Karpas-422 (cell line): ENCODE measurements at regions not wholly inside any gene's neighbourhood (a gene's known extent, or its start where the extent isn't known, plus 50 kb on each side); places are given as distances from the start of the nearest gene placed in this dataset.
"Not testable (repeated sequence)": the region's sequence is repeated elsewhere in the genome, so short reads cannot be mapped to it uniquely, and the experiment has no call there.

Source experiments
- DNase-seq: peaks from one replicate; pipeline ENCODE4 v3.0.0-alpha.2; 2015
- H2AFZ ChIP-seq: fragments of 200-600 bp; sonication (generic); 2 replicates; pipeline ENCODE4 v1.6.1; 2014; ENCODE audit warnings: antibody characterized with exemption, low read length, mixed read lengths
- H3K27ac ChIP-seq: fragments of 200-600 bp; sonication (generic); 2 replicates; pipeline ENCODE4 v1.5.1; 2014; ENCODE audit warnings: mild to moderate bottlenecking, low read length, moderate library complexity
- H3K27me3 ChIP-seq: fragments of 200-600 bp; sonication (generic); 2 replicates; pipeline ENCODE4 v1.6.1; 2014; ENCODE audit warnings: low read length, mixed read lengths
- H3K36me3 ChIP-seq: fragments of 200-600 bp; sonication (generic); 2 replicates; pipeline ENCODE4 v1.6.1; 2014; ENCODE audit warnings: low read length, mixed read lengths; ENCODE audit not compliant: insufficient read depth
- H3K4me1 ChIP-seq: fragments of 200-600 bp; sonication (generic); 2 replicates; pipeline ENCODE4 v1.6.1; 2014; ENCODE audit warnings: mild to moderate bottlenecking, low read length, mixed read lengths
- H3K4me2 ChIP-seq: fragments of 200-600 bp; sonication (generic); 2 replicates; pipeline ENCODE4 v1.6.1; 2014; ENCODE audit warnings: low read length, low read depth, mild to moderate bottlenecking; ENCODE audit not compliant: poor library complexity, severe bottlenecking
- H3K4me3 ChIP-seq: fragments of 200-600 bp; sonication (generic); 2 replicates; pipeline ENCODE4 v1.5.1; 2014; ENCODE audit warnings: mild to moderate bottlenecking, antibody characterized with exemption, low read length, mixed read lengths
- H3K79me2 ChIP-seq: fragments of 200-600 bp; sonication (generic); 2 replicates; pipeline ENCODE4 v1.6.1; 2014; ENCODE audit warnings: mild to moderate bottlenecking, low read length, mixed read lengths
- H3K9ac ChIP-seq: fragments of 200-600 bp; sonication (generic); 2 replicates; pipeline ENCODE4 v1.6.0; 2014; ENCODE audit warnings: low read length
- H3K9me2 ChIP-seq: fragments of 200-600 bp; sonication (generic), shearing (Covaris generic); replicated peaks from 2 replicates; pipeline ENCODE4 v1.6.0; 2014; ENCODE audit warnings: mild to moderate bottlenecking, low read length, moderate library complexity; ENCODE audit not compliant: insufficient read depth
- H3K9me3 ChIP-seq: fragments of 300-700, 200-600 bp; sonication (generic); 2 replicates; pipeline ENCODE4 v1.6.1; 2014; ENCODE audit warnings: low read length, mixed read lengths
- H4K20me1 ChIP-seq: fragments of 200-600 bp; sonication (generic); 2 replicates; pipeline ENCODE4 v1.6.1; 2014; ENCODE audit warnings: mild to moderate bottlenecking, antibody characterized with exemption, low read length, low read depth; ENCODE audit not compliant: insufficient read depth

- no peaks in the 10 kb centered on the region for H3K79me2 ChIP-seq
- H3K4me2 ChIP-seq, result no peak overlapping the region
- no peaks in the 10 kb centered on the region for H3K4me1 ChIP-seq
- no peaks in the 10 kb centered on the region for H3K27me3 ChIP-seq
- H3K27ac ChIP-seq, result no peak overlapping the region
- H3K9ac ChIP-seq, result no peak overlapping the region
- no peak overlapping the region for H2AFZ ChIP-seq
- H4K20me1 ChIP-seq, result no peaks in the 10 kb centered on the region
- H3K9me3 ChIP-seq, result peaks cover 4% of the 10 kb centered on the region; the same call in 1 of the 2 replicates
- no peak for DNase-seq
- no peaks in the 10 kb centered on the region for H3K9me2 ChIP-seq
- H3K4me3 ChIP-seq, result no peak overlapping the region
- no peaks in the 10 kb centered on the region for H3K36me3 ChIP-seq
Measured at GRCh38 chr3:165505657-165506056, 309.5 kb upstream of the SLITRK3 start.

- no peaks in the 10 kb centered on the region for H3K9me2 ChIP-seq
- H4K20me1 ChIP-seq, result no peaks in the 10 kb centered on the region
- no peaks in the 10 kb centered on the region for H3K4me1 ChIP-seq
- no peak overlapping the region for H3K4me2 ChIP-seq
- no peaks in the 10 kb centered on the region for H3K27me3 ChIP-seq
- no peak overlapping the region for H2AFZ ChIP-seq
- H3K79me2 ChIP-seq, result no peaks in the 10 kb centered on the region
- peaks cover 4% of the 10 kb centered on the region; the same call in 1 of the 2 replicates for H3K9me3 ChIP-seq
- DNase-seq, result no peak
- H3K27ac ChIP-seq, result no peak overlapping the region
- H3K4me3 ChIP-seq, result no peak overlapping the region
- no peaks in the 10 kb centered on the region for H3K36me3 ChIP-seq
- no peak overlapping the region for H3K9ac ChIP-seq
Measured at GRCh38 chr3:165504554-165504953, 308.4 kb upstream of the SLITRK3 start.

GRCh38 chr3:165503825-165504224 lies 307.6 kb upstream of the SLITRK3 start:
- no peak overlapping the region for H3K4me3 ChIP-seq
- H2AFZ ChIP-seq, result no peak overlapping the region
- H3K79me2 ChIP-seq, result no peaks in the 10 kb centered on the region
- no peaks in the 10 kb centered on the region for H4K20me1 ChIP-seq
- no peak overlapping the region for H3K27ac ChIP-seq
- H3K27me3 ChIP-seq, result no peaks in the 10 kb centered on the region
- H3K4me2 ChIP-seq, result no peak overlapping the region
- no peak overlapping the region for H3K9ac ChIP-seq
- no peak for DNase-seq
- H3K4me1 ChIP-seq, result no peaks in the 10 kb centered on the region
- H3K9me3 ChIP-seq, result peaks cover 4% of the 10 kb centered on the region; the same call in 1 of the 2 replicates
- no peaks in the 10 kb centered on the region for H3K36me3 ChIP-seq
- H3K9me2 ChIP-seq, result no peaks in the 10 kb centered on the region

DNA sequence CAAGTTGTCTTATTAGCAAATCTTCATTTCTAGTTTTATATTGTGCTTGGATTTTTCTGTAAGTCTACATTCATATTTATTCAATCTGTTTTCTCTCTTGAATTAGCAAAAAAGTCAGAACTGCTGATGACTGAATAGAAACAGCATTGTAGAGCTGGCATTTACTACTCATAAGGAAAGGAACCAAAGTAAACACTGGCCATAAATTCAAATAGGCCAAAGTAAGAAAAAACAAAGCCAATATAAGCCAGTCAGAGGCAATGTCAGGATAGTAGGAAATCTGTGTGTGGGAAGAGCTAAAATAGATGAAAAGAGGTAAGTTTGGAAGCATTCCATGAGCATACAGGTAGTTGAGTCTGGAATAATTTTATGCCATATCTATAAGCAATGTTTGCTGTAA lies 307.2 kb upstream of the SLITRK3 start:
- Histone ChIP-seq H3K4me1 (no peaks in the 10 kb centered on the region), H3K9me3 (peaks cover 4% of the 10 kb centered on the region; the same call in 1 of the 2 replicates), H3K9me2 (no peaks in the 10 kb centered on the region), H3K27ac (no peak overlapping the region), H3K27me3 (no peaks in the 10 kb centered on the region), H4K20me1 (no peaks in the 10 kb centered on the region), H3K4me3 (no peak overlapping the region), H2AFZ (no peak overlapping the region), H3K36me3 (no peaks in the 10 kb centered on the region), H3K4me2 (no peak overlapping the region), H3K9ac (no peak overlapping the region), H3K79me2 (no peaks in the 10 kb centered on the region)
- no peak for DNase-seq

DNA sequence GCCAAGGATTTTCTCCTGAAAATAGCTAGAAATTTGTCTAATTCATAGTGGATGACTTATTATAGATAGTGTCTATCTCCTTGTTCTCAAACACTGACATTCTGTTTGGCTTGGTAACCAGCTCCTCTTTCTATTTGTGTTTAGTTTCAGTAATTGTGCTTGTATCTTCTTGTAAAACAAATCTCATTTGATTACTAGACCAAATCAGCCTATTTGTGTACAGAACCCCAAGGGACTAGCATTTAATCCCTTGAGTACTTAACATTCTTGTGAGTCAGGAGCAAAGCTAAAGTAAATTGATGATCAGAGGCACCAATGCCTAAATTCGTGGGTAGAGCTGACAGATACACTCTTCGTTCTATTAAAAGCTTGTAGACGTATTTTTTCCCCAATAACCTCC lies 306.5 kb upstream of the SLITRK3 start:
- DNase-seq, result no peak
- peaks cover 4% of the 10 kb centered on the region; the same call in 1 of the 2 replicates for H3K9me3 ChIP-seq

DNA sequence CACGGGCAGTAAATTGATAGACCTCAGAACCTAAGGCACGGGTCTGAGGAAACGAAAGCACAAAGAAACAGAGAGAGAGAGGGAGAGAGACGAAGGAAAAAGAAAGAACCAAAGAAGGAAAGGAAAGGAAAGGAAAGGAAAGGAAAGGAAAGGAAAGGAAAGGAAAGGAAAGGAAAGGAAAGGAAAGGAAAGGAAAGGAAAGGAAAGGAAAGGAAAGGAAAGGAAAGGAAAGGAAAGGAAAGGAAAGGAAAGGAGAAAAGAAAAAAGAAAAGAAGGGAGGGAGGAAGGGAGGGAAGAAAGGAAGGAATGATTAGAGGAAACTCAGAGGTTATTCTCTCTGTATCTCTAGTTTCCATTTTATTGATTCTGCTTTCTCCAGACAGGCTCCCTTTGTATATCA lies 302.6 kb upstream of the SLITRK3 start:
- H3K27ac ChIP-seq, H3K9ac ChIP-seq, H3K4me3 ChIP-seq, H3K9me2 ChIP-seq, H2AFZ ChIP-seq, H3K4me2 ChIP-seq, DNase-seq, H4K20me1 ChIP-seq, H3K4me1 ChIP-seq, H3K79me2 ChIP-seq, H3K27me3 ChIP-seq, H3K36me3 ChIP-seq, H3K9me3 ChIP-seq: not testable (repeated sequence)

More for the DNA sequence above, 306.5 kb upstream of the SLITRK3 start:
- Histone ChIP-seq H3K79me2 (no peaks in the 10 kb centered on the region), H3K9ac (no peak overlapping the region), H3K4me2 (no peak overlapping the region), H3K36me3 (no peaks in the 10 kb centered on the region), H2AFZ (no peak overlapping the region), H3K4me1 (no peaks in the 10 kb centered on the region), H3K9me2 (no peaks in the 10 kb centered on the region), H3K27me3 (no peaks in the 10 kb centered on the region), H4K20me1 (no peaks in the 10 kb centered on the region), H3K4me3 (no peak overlapping the region), H3K27ac (no peak overlapping the region)

DNA sequence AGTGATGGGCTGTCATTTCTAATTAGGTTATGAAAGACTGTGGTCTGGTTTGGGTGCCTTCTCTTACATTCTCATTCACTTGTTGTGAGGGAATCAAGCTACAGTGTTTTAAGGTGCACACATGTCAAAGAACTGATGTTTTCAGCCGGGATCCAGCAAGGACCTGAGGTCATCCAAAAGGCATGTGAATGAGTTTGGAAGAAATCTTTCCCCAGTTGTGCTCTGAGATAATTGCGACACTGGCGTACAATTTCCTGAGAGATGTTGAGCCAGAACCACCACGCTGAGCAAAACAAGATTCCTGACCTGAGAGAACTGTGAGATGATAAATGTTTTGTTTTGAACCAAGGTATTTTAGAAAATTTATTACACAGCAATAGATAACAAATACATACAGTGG lies 295.3 kb upstream of the SLITRK3 start:
- H3K4me3 ChIP-seq, result no peak overlapping the region
- no peaks in the 10 kb centered on the region for H3K36me3 ChIP-seq
- H3K4me1 ChIP-seq, result no peaks in the 10 kb centered on the region
- H3K4me2 ChIP-seq, result no peak overlapping the region
- no peak overlapping the region for H2AFZ ChIP-seq
- no peaks in the 10 kb centered on the region for H3K79me2 ChIP-seq
- DNase-seq, result no peak
- peaks cover 26% of the 10 kb centered on the region; the same call in 1 of the 2 replicates for H3K9me3 ChIP-seq
- no peaks in the 10 kb centered on the region for H4K20me1 ChIP-seq
- H3K27me3 ChIP-seq, result no peaks in the 10 kb centered on the region
- no peaks in the 10 kb centered on the region for H3K9me2 ChIP-seq
- H3K27ac ChIP-seq, result no peak overlapping the region
- no peak overlapping the region for H3K9ac ChIP-seq

- no peak overlapping the region for H3K9ac ChIP-seq
- H3K9me3 ChIP-seq, result peaks cover 22% of the 10 kb centered on the region
- H3K27me3 ChIP-seq, result no peaks in the 10 kb centered on the region
- no peak overlapping the region for H3K4me3 ChIP-seq
- no peaks in the 10 kb centered on the region for H3K36me3 ChIP-seq
- H3K9me2 ChIP-seq, result 0 out of 2 replicates have a peak, but pooled peaks cover 3% of the 10 kb centered on the region
- no peaks in the 10 kb centered on the region for H4K20me1 ChIP-seq
- H3K27ac ChIP-seq, result no peak overlapping the region
- no peak overlapping the region for H2AFZ ChIP-seq
- no peaks in the 10 kb centered on the region for H3K4me1 ChIP-seq
- H3K79me2 ChIP-seq, result no peaks in the 10 kb centered on the region
- DNase-seq, result no peak
- no peak overlapping the region for H3K4me2 ChIP-seq
Measured at GRCh38 chr3:165476399-165477060, 280.3 kb upstream of the SLITRK3 start.
